Hindlimb muscle (tissue), 1 donor: ENCODE measurements at regions not wholly inside any gene's neighbourhood (a gene's known extent, or its start where the extent isn't known, plus 50 kb on each side); places are given as distances from the start of the nearest gene placed in this dataset.

ENCODE experiments used
- DNase-seq: peaks from one replicate; pipeline ENCODE4 v3.0.0-alpha.2; 2013

- no peak for DNase-seq
Observed at GRCh38 chr5:144941004-144941403, 770.3 kb downstream of the KCTD16 start.

GRCh38 chr5:144918371-144918770 is 747.7 kb downstream of the KCTD16 start:
- no peak for DNase-seq

GRCh38 chr5:144915452-144915851 is 744.8 kb downstream of the KCTD16 start:
- no peak for DNase-seq

- DNase-seq = no peak
Observed at GRCh38 chr5:144913661-144914060, 743.0 kb downstream of the KCTD16 start.

- no peak for DNase-seq
Observed at GRCh38 chr5:144896473-144896872, 725.8 kb downstream of the KCTD16 start.

GRCh38 chr5:144886668-144887067 is 716.0 kb downstream of the KCTD16 start:
- DNase-seq = no peak

- no peak for DNase-seq
Observed at GRCh38 chr5:144882739-144883283, 712.1 kb downstream of the KCTD16 start.

GRCh38 chr5:144880513-144880912 is 709.8 kb downstream of the KCTD16 start:
- DNase-seq = no peak

- DNase-seq = no peak
Observed at GRCh38 chr5:144876990-144877389, 706.3 kb downstream of the KCTD16 start.

GRCh38 chr5:144873076-144873475 is 702.4 kb downstream of the KCTD16 start:
- DNase-seq = no peak

- DNase-seq = no peak
Observed at GRCh38 chr5:144864118-144864517, 693.4 kb downstream of the KCTD16 start.

GRCh38 chr5:144857454-144857853 is 686.8 kb downstream of the KCTD16 start:
- DNase-seq = no peak

GRCh38 chr5:144844086-144844485 is 673.4 kb downstream of the KCTD16 start:
- DNase-seq = no peak

- DNase-seq = no peak
Observed at GRCh38 chr5:144832416-144832815, 661.7 kb downstream of the KCTD16 start.

GRCh38 chr5:144831650-144832049 is 661.0 kb downstream of the KCTD16 start:
- no peak for DNase-seq

GRCh38 chr5:144822503-144822902 is 651.8 kb downstream of the KCTD16 start:
- DNase-seq = no peak

- no peak for DNase-seq
Observed at GRCh38 chr5:144820278-144820677, 649.6 kb downstream of the KCTD16 start.

- DNase-seq = no peak
Observed at GRCh38 chr5:144815131-144815530, 644.5 kb downstream of the KCTD16 start.

GRCh38 chr5:144812763-144813162 is 642.1 kb downstream of the KCTD16 start:
- DNase-seq = peak; percentile 30

- DNase-seq = no peak
Observed at GRCh38 chr5:144800169-144800568, 629.5 kb downstream of the KCTD16 start.

- no peak for DNase-seq
Observed at GRCh38 chr5:144798595-144798994, 627.9 kb downstream of the KCTD16 start.

- DNase-seq = no peak
Observed at GRCh38 chr5:144794922-144795321, 624.2 kb downstream of the KCTD16 start.

- DNase-seq = no peak
Observed at GRCh38 chr5:144788556-144788955, 617.9 kb downstream of the KCTD16 start.

- no peak for DNase-seq
Observed at GRCh38 chr5:144788046-144788445, 617.4 kb downstream of the KCTD16 start.

GRCh38 chr5:144779368-144779767 is 608.7 kb downstream of the KCTD16 start:
- DNase-seq = no peak
